ENCODE measurements at regions not wholly inside any gene's neighbourhood (a gene's known extent, or its start where the extent isn't known, plus 50 kb on each side); places are given as distances from the start of the nearest gene placed in this dataset.

GRCh38 chr3:170811928-170812591, 57.9 kb downstream of the RPL22L1 start:
- TF ChIP-seq, protein P1, sequence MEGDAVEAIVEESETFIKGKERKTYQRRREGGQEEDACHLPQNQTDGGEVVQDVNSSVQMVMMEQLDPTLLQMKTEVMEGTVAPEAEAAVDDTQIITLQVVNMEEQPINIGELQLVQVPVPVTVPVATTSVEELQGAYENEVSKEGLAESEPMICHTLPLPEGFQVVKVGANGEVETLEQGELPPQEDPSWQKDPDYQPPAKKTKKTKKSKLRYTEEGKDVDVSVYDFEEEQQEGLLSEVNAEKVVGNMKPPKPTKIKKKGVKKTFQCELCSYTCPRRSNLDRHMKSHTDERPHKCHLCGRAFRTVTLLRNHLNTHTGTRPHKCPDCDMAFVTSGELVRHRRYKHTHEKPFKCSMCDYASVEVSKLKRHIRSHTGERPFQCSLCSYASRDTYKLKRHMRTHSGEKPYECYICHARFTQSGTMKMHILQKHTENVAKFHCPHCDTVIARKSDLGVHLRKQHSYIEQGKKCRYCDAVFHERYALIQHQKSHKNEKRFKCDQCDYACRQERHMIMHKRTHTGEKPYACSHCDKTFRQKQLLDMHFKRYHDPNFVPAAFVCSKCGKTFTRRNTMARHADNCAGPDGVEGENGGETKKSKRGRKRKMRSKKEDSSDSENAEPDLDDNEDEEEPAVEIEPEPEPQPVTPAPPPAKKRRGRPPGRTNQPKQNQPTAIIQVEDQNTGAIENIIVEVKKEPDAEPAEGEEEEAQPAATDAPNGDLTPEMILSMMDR (IDR thresholded peaks at IDR 0.05): peak; percentile 87
- no peak for TF ChIP-seq EZH2 (IDR thresholded peaks at IDR 0.05; ENCODE audit: borderline replicate concordance, insufficient read depth, low read depth, low read length, poor library complexity, severe bottlenecking)
